ENCODE measurements at regions not wholly inside any gene's neighbourhood (a gene's known extent, or its start where the extent isn't known, plus 50 kb on each side); places are given as distances from the start of the nearest gene placed in this dataset.

DNA sequence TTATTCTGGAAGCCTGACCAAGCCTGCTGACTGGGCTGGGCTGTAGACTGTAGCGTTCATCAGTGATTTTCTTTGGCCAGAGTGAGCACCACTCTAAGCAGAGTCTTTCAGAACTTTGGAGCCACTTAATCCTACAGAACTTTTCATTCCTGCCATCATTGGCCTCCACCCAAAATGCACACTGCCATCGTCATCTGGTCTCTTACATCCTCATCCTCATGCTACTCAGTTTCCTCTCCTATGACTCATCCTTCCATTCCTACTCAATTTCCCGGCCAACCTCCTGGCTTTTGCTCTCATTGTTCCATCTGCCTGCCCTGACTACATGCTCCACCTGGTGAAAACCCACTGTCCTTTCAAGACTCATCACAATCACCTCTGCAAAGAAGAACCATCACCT lies 233.8 kb upstream of the USP25 start:
- TF ChIP-seq POLR2AphosphoS5 (IDR thresholded peaks at IDR 0.05; ENCODE audit: borderline replicate concordance, low read depth, low read length): no peak
- no peak for TF ChIP-seq EZH2 (IDR thresholded peaks at IDR 0.05)

All from SK-N-MC (cell line).